ENCODE measurements at regions not wholly inside any gene's neighbourhood (a gene's known extent, or its start where the extent isn't known, plus 50 kb on each side); places are given as distances from the start of the nearest gene placed in this dataset.

DNA sequence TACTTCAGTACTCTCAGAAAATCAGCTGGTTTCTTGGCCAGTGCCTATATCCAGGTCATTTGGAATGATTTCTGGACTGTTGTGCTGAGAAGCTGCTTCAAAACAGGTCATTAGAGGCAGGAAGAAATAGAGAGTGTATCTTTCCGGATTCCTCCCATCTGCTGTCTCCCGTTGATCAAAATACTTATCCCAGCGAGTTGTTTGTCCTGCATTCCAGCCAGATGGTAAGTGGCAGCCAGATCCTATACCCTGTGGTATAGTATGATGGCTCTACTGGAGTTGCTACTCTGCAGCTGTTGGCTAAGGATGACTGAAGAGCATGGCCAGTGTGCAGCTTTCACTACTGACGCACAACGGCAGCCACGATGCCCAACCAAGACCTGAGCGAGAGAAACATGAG lies 560.9 kb upstream of the ANO5 start:
- TF ChIP-seq YY1 (IDR thresholded peaks at IDR 0.05; ENCODE audit: low read depth): no peak
- TF ChIP-seq, protein P1, sequence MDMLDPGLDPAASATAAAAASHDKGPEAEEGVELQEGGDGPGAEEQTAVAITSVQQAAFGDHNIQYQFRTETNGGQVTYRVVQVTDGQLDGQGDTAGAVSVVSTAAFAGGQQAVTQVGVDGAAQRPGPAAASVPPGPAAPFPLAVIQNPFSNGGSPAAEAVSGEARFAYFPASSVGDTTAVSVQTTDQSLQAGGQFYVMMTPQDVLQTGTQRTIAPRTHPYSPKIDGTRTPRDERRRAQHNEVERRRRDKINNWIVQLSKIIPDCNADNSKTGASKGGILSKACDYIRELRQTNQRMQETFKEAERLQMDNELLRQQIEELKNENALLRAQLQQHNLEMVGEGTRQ (IDR thresholded peaks at IDR 0.05; ENCODE audit: borderline replicate concordance, low read depth, low read length): no peak
- TF ChIP-seq, protein P2, sequence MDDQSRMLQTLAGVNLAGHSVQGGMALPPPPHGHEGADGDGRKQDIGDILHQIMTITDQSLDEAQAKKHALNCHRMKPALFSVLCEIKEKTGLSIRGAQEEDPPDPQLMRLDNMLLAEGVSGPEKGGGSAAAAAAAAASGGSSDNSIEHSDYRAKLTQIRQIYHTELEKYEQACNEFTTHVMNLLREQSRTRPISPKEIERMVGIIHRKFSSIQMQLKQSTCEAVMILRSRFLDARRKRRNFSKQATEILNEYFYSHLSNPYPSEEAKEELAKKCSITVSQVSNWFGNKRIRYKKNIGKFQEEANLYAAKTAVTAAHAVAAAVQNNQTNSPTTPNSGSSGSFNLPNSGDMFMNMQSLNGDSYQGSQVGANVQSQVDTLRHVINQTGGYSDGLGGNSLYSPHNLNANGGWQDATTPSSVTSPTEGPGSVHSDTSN (IDR thresholded peaks at IDR 0.05): no peak
- TF ChIP-seq, protein P3, sequence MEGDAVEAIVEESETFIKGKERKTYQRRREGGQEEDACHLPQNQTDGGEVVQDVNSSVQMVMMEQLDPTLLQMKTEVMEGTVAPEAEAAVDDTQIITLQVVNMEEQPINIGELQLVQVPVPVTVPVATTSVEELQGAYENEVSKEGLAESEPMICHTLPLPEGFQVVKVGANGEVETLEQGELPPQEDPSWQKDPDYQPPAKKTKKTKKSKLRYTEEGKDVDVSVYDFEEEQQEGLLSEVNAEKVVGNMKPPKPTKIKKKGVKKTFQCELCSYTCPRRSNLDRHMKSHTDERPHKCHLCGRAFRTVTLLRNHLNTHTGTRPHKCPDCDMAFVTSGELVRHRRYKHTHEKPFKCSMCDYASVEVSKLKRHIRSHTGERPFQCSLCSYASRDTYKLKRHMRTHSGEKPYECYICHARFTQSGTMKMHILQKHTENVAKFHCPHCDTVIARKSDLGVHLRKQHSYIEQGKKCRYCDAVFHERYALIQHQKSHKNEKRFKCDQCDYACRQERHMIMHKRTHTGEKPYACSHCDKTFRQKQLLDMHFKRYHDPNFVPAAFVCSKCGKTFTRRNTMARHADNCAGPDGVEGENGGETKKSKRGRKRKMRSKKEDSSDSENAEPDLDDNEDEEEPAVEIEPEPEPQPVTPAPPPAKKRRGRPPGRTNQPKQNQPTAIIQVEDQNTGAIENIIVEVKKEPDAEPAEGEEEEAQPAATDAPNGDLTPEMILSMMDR (IDR thresholded peaks at IDR 0.05): no peak
- TF ChIP-seq GABPA (IDR thresholded peaks at IDR 0.05; ENCODE audit: low read depth): no peak
- no peak for TF ChIP-seq EP300 (IDR thresholded peaks at IDR 0.05; ENCODE audit: borderline replicate concordance in 1 of 2, low read depth in 1 of 2, low read length in 1 of 2)
- TF ChIP-seq, protein P4, sequence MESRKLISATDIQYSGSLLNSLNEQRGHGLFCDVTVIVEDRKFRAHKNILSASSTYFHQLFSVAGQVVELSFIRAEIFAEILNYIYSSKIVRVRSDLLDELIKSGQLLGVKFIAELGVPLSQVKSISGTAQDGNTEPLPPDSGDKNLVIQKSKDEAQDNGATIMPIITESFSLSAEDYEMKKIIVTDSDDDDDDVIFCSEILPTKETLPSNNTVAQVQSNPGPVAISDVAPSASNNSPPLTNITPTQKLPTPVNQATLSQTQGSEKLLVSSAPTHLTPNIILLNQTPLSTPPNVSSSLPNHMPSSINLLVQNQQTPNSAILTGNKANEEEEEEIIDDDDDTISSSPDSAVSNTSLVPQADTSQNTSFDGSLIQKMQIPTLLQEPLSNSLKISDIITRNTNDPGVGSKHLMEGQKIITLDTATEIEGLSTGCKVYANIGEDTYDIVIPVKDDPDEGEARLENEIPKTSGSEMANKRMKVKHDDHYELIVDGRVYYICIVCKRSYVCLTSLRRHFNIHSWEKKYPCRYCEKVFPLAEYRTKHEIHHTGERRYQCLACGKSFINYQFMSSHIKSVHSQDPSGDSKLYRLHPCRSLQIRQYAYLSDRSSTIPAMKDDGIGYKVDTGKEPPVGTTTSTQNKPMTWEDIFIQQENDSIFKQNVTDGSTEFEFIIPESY (IDR thresholded peaks at IDR 0.05; ENCODE audit: borderline replicate concordance, low read depth): no peak
- TF ChIP-seq RAD21 (IDR thresholded peaks at IDR 0.05; ENCODE audit: low read length): no peak
- no peak for TF ChIP-seq FOSL2 (IDR thresholded peaks at IDR 0.05; ENCODE audit: borderline replicate concordance, low read depth)
